Ovary (tissue), 7 donors: ENCODE measurements at regions not wholly inside any gene's neighbourhood (a gene's known extent, or its start where the extent isn't known, plus 50 kb on each side); places are given as distances from the start of the nearest gene placed in this dataset.

Experiments used
- DNase-seq, 5 donors: peaks; one replicate each; pipeline ENCODE4 v3.0.0-alpha.2; 2019 to 2020
- H3K27ac ChIP-seq, 2 donors: fragments of 200-600 bp; one replicate each; pipeline versions ENCODE4 v1.5.1 to v1.8.0; 2019 to 2022
- H3K27me3 ChIP-seq: fragments of 200-600 bp; one replicate; pipeline ENCODE4 v1.8.0; 2022
- H3K36me3 ChIP-seq: fragments of 200-600 bp; sonication (generic); one replicate; pipeline ENCODE4 v1.5.1; 2019
- H3K4me1 ChIP-seq: one replicate; pipeline ENCODE4 v1.8.1; 2013; ENCODE audit warnings: mild to moderate bottlenecking, moderate library complexity; ENCODE audit not compliant: insufficient read depth
- H3K4me3 ChIP-seq: fragments of 200-600 bp; sonication (generic); one replicate; pipeline ENCODE4 v1.5.1; 2017
- H3K9me3 ChIP-seq, 2 donors: fragments of 200-600 bp in 1 of 2; sonication (generic) in 1 of 2; one replicate each; pipeline versions ENCODE4 v1.5.1 to v1.8.1; 2013 to 2019; ENCODE audit warnings: mild to moderate bottlenecking in 1 of 2, moderate library complexity in 1 of 2
- CTCF ChIP-seq, 3 donors: fragments of 450-650 bp in 2 of 3; fragments of 200-600 bp in 1 of 3; IDR thresholded peaks; one replicate each; pipeline versions ENCODE4 v1.5.1 to v1.8.0; 2016 to 2022; ENCODE audit warnings: antibody characterized with exemption in 3 of 3, mild to moderate bottlenecking in 1 of 3
- EP300 ChIP-seq: sonication (generic); formaldehyde crosslinking; IDR thresholded peaks from one replicate; pipeline ENCODE4 v1.6.1; 2017; ENCODE audit warnings: antibody characterized with exemption
- POLR2A ChIP-seq: fragments of 450-650 bp; IDR thresholded peaks from one replicate; pipeline ENCODE4 v1.6.1; 2017; ENCODE audit warnings: antibody characterized with exemption, mild to moderate bottlenecking, moderate library complexity
- WGBS, 3 donors: extraction: QIAGEN DNeasy Blood & Tissue Kit in 1 of 3; methylation state at CpG; one replicate each; pipeline versions ENCODE4 v1.1.5 to v1.1.7; 2013 to 2017; 5-methylcytosine and 5-hydroxymethylcytosine counted together
- intact Hi-C, 4 donors: fragments of 100-400 bp; cut with DNase I; formaldehyde crosslinking; loops; one replicate each; pipeline versions ENCODE4 v1.11.0 to v1.15.1; 2022 to 2023
- donor health status: DM: no; HTN: no; CAD: no; lungs with moderate emphysema.
- donor health status: DM: no; HTN: no; CAD: no.
- donor health status: Bipolar disorder and iron deficiency.
- donor health status: DM: no; HTN: no; CAD: no.
- donor health status: DM: yes; HTN: yes; CAD: no.

DNA sequence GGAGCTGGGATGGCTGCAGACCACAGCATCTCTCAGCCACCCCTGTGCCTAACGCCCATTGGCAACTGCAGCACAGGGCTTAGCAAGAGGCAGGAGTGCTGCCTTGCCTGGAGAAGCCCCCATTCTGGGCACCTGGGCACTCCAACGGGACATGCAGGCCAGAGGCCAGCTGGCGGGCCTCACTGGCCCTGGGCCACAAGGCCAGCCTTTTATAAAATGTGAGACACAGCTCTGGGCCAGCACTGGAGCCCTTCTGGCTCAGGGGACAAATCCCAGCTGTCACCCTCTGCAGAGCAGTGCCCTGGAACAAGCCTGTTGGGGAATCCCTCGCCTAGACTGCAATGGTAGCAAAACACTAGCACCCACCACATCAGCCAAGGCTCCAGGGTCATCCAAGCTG is 171.8 kb downstream of the WSCD1 start:
- no peak for DNase-seq
- 46 to 54% (median 50%) methylated on average over 4 of the region's 4 CpGs for WGBS, 3 donors
- no peaks in the 10 kb centered on the region for H3K9me3 ChIP-seq
- no peak overlapping the region for H3K27ac ChIP-seq
- H3K36me3 ChIP-seq = no peaks in the 10 kb centered on the region
- no peaks in the 10 kb centered on the region for H3K27me3 ChIP-seq
- H3K4me3 ChIP-seq = no peak overlapping the region
- no peaks in the 10 kb centered on the region for H3K4me1 ChIP-seq
- intact Hi-C loops = no loop called here
- TF ChIP-seq POLR2A (no peak), EP300 (no peak), CTCF (IDR thresholded peaks at IDR 0.05) (no peak)

GRCh38 chr17:6241381-6241780 is 171.2 kb downstream of the WSCD1 start:
- no peak for DNase-seq
- TF ChIP-seq EP300 = no peak
- no peak for TF ChIP-seq POLR2A
- no peak for TF ChIP-seq CTCF (IDR thresholded peaks at IDR 0.05)
- H3K36me3 ChIP-seq = no peaks in the 10 kb centered on the region
- H3K4me1 ChIP-seq = no peaks in the 10 kb centered on the region
- no peaks in the 10 kb centered on the region for H3K9me3 ChIP-seq
- no peaks in the 10 kb centered on the region for H3K27me3 ChIP-seq
- 50 to 62% (median 54%) methylated on average over 6 of the region's 6 CpGs for WGBS, 3 donors
- H3K27ac ChIP-seq = no peak overlapping the region
- H3K4me3 ChIP-seq = no peak overlapping the region
- intact Hi-C loops = no loop called here

DNA sequence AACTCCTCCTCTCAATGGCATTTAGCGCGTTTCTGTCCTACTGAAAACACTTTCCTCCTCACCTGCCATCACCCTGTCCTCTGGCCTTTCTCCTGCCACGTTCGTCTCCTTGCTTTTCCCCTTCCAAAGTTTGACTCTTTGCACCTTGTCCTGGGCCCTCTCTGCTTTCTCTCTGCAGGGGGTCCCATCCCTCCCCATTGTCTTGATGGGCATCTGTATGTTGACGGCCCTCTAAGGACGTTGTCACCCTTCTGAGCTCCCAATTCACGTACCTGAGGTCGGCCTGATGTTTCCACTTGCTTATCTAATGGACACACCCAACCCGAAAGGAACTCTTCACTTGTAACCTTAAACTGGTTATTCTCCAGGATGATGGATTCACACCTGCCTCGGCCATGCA is 170.4 kb downstream of the WSCD1 start:
- Histone ChIP-seq H3K27ac (no peak overlapping the region), H3K36me3 (no peaks in the 10 kb centered on the region), H3K4me3 (no peak overlapping the region), H3K9me3 (no peaks in the 10 kb centered on the region), H3K27me3 (no peaks in the 10 kb centered on the region), H3K4me1 (no peaks in the 10 kb centered on the region)
- TF ChIP-seq EP300 = no peak
- TF ChIP-seq POLR2A = no peak
- TF ChIP-seq CTCF (IDR thresholded peaks at IDR 0.05) = no peak
- 71 to 76% (median 74%) methylated on average over 10 of the region's 10 CpGs for WGBS, 3 donors
- no peak for DNase-seq
- intact Hi-C loops = no loop called here

DNA sequence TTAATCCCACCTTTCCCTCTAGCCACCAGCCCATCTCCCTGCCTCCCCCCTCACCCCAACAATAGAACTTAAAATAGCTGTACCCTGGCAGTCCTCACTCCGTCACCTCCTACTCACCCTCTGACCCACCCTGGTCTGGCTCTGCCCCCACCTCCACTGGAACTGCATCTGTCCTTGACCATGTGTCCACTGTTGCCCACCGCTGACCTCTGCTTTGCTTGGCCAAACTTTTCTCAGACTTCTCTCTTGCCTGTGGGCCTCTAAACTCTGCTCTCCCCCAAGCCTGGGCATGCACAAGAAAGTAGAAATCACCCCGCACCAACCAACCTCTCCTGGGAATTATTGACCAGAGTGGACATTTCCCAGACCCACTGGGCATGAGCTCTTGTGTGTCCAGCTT is 169.8 kb downstream of the WSCD1 start:
- 63 to 75% (median 72%) methylated on average over 3 of the region's 3 CpGs for WGBS, 3 donors
- Histone ChIP-seq H3K27me3 (no peaks in the 10 kb centered on the region), H3K27ac (no peak overlapping the region), H3K36me3 (no peaks in the 10 kb centered on the region), H3K9me3 (no peaks in the 10 kb centered on the region), H3K4me3 (no peak overlapping the region), H3K4me1 (no peaks in the 10 kb centered on the region)
- intact Hi-C loops = no loop called here
- no peak for TF ChIP-seq CTCF (IDR thresholded peaks at IDR 0.05)
- TF ChIP-seq POLR2A = no peak
- TF ChIP-seq EP300 = no peak
- DNase-seq = no peak
